Left colon (tissue), 2 donors: ENCODE measurements at regions not wholly inside any gene's neighbourhood (a gene's known extent, or its start where the extent isn't known, plus 50 kb on each side); places are given as distances from the start of the nearest gene placed in this dataset.
A peak's percentile ranks its signal among the peaks of the same experiment; 100 is the strongest.

Source experiments
- ATAC-seq: fragments of 200-7000 bp; cut with Tn5 transposase; one replicate; pipeline ENCODE4 v1.9.1; 2020; ENCODE audit warnings: mild to moderate bottlenecking, moderate library complexity
- DNase-seq, 2 donors: peaks; one replicate each; pipeline ENCODE4 v3.0.0-alpha.2; 2020
- intact Hi-C, 2 donors: fragments of 100-400 bp; cut with DNase I in 1 of 2; cut with micrococcal nuclease in 1 of 2; formaldehyde crosslinking; loops; one replicate each; pipeline versions ENCODE4 v1.11.2 to v1.14.0; 2022; cut with DNase I, micrococcal nuclease
- donor health status: DM: no; HTN: no; CAD: no.
- donor health status: DM: yes; HTN: yes; CAD: no.

- intact Hi-C loops = no loop called here
- DNase-seq = no peak
- ATAC-seq = no peak
Observed at GRCh38 chr9:4389755-4390154, 89.9 kb upstream of the GLIS3 start.

GRCh38 chr9:4389003-4389402 lies 89.1 kb upstream of the GLIS3 start:
- intact Hi-C loops = no loop called here
- ATAC-seq (no peak), DNase-seq (no peak)

GRCh38 chr9:4386819-4387218 lies 87.0 kb upstream of the GLIS3 start:
- intact Hi-C loops = no loop called here
- ATAC-seq = no peak

GRCh38 chr9:4384750-4385149 lies 84.9 kb upstream of the GLIS3 start:
- intact Hi-C loops = loop anchor here in 1 of 2 donors (5.0 kb wide), 1 partner anchor 258 kb away; no protein-coding TSS in a partner anchor
- DNase-seq = no peak
- ATAC-seq = no peak

More at GRCh38 chr9:4386819-4387218, 87.0 kb upstream of the GLIS3 start:
- DNase-seq = no peak

GRCh38 chr9:4382722-4383317 lies 83.0 kb upstream of the GLIS3 start:
- peak; percentile 50 for ATAC-seq
- intact Hi-C loops = loop anchor here in 1 of 2 donors (5.0 kb wide), 1 partner anchor 259 kb away; no protein-coding TSS in a partner anchor
- DNase-seq = no peak

- intact Hi-C loops = loop anchor here in 1 of 2 donors (5.0 kb wide), 1 partner anchor 261 kb away; no protein-coding TSS in a partner anchor
- DNase-seq (no peak), ATAC-seq (no peak)
Observed at GRCh38 chr9:4381744-4382143, 81.9 kb upstream of the GLIS3 start.

- DNase-seq (no peak), ATAC-seq (no peak)
- intact Hi-C loops = loop anchor here in 1 of 2 donors (5.0 kb wide), 1 partner anchor 262 kb away; no protein-coding TSS in a partner anchor
Observed at GRCh38 chr9:4380406-4380805, 80.5 kb upstream of the GLIS3 start.

- intact Hi-C loops = loop anchor here in 1 of 2 donors (10.0 kb wide), 2 partner anchors 61 to 641 kb away; no protein-coding TSS in a partner anchor
- DNase-seq (no peak), ATAC-seq (peak; percentile 51)
Observed at GRCh38 chr9:4375424-4376200, 75.7 kb upstream of the GLIS3 start.

- no peak for ATAC-seq
- intact Hi-C loops = loop anchor here in 1 of 2 donors (10.0 kb wide), 2 partner anchors 56 to 636 kb away; no protein-coding TSS in a partner anchor
Observed at GRCh38 chr9:4371108-4371507, 71.2 kb upstream of the GLIS3 start.

GRCh38 chr9:4370501-4370900 lies 70.6 kb upstream of the GLIS3 start:
- DNase-seq = no peak
- intact Hi-C loops = loop anchor here in 1 of 2 donors (10.0 kb wide), 2 partner anchors 56 to 636 kb away; no protein-coding TSS in a partner anchor
- no peak for ATAC-seq

More at GRCh38 chr9:4371108-4371507, 71.2 kb upstream of the GLIS3 start:
- DNase-seq = no peak

- ATAC-seq (peak; percentile 58), DNase-seq (peak; percentile 26 to 31)
- intact Hi-C loops = loop anchor here in 1 of 2 donors (5.0 kb wide), 1 partner anchor 1509 kb away; no protein-coding TSS in a partner anchor
Observed at GRCh38 chr9:4366591-4367330, 66.9 kb upstream of the GLIS3 start.

- intact Hi-C loops = loop anchor here in 1 of 2 donors (5.0 kb wide), 1 partner anchor 1508 kb away; no protein-coding TSS in a partner anchor
- no peak for DNase-seq
Observed at GRCh38 chr9:4365055-4365454, 65.2 kb upstream of the GLIS3 start.

GRCh38 chr9:4362281-4362680 lies 62.4 kb upstream of the GLIS3 start:
- intact Hi-C loops = no loop called here
- DNase-seq = no peak
- no peak for ATAC-seq

More at GRCh38 chr9:4365055-4365454, 65.2 kb upstream of the GLIS3 start:
- no peak for ATAC-seq

- ATAC-seq (no peak), DNase-seq (no peak)
- intact Hi-C loops = no loop called here
Observed at GRCh38 chr9:4359016-4359415, 59.1 kb upstream of the GLIS3 start.

- ATAC-seq = no peak
- intact Hi-C loops = no loop called here
Observed at GRCh38 chr9:4357929-4358328, 58.1 kb upstream of the GLIS3 start.

GRCh38 chr9:4356306-4356705 lies 56.4 kb upstream of the GLIS3 start:
- intact Hi-C loops = no loop called here
- DNase-seq (no peak), ATAC-seq (no peak)

More at GRCh38 chr9:4357929-4358328, 58.1 kb upstream of the GLIS3 start:
- DNase-seq = no peak

- no peak for DNase-seq
- ATAC-seq = peak; percentile 77
- intact Hi-C loops = no loop called here
Observed at GRCh38 chr9:4353236-4353635, 53.4 kb upstream of the GLIS3 start.

- no peak for ATAC-seq
- intact Hi-C loops = no loop called here
Observed at GRCh38 chr9:4349816-4350418, 50.0 kb upstream of the GLIS3 start.

More at GRCh38 chr9:4349816-4350418, 50.0 kb upstream of the GLIS3 start:
- DNase-seq = no peak
